Vagina (tissue), 2 donors: ENCODE measurements at regions not wholly inside any gene's neighbourhood (a gene's known extent, or its start where the extent isn't known, plus 50 kb on each side); places are given as distances from the start of the nearest gene placed in this dataset.
"Not testable (repeated sequence)": the region's sequence is repeated elsewhere in the genome, so short reads cannot be mapped to it uniquely, and the experiment has no call there.

Source experiments
- DNase-seq, 2 donors: peaks; one replicate each; pipeline ENCODE4 v3.0.0-alpha.2; 2017; ENCODE audit errors: extremely low spot score in 2 of 2
- H3K27ac ChIP-seq: fragments of 200-600 bp; sonication (generic); one replicate; pipeline ENCODE4 v1.5.1; 2019
- H3K27me3 ChIP-seq: fragments of 200-600 bp; sonication (generic); one replicate; pipeline ENCODE4 v1.5.1; 2019
- H3K36me3 ChIP-seq, 2 donors: fragments of 200-600 bp; sonication (generic); one replicate each; pipeline ENCODE4 v1.5.1; 2017 to 2019
- H3K4me1 ChIP-seq: fragments of 200-600 bp; sonication (generic); one replicate; pipeline ENCODE4 v1.5.1; 2019
- H3K4me3 ChIP-seq, 2 donors: fragments of 200-600 bp; sonication (generic); 1 replicate in 1 of 2; 2 replicates in 1 of 2; pipeline ENCODE4 v1.5.1; 2016 to 2019
- H3K9me3 ChIP-seq: fragments of 200-600 bp; sonication (generic); one replicate; pipeline ENCODE4 v1.5.1; 2019
- CTCF ChIP-seq, 3 experiments: fragments of 450-650 bp in 2 of 3; fragments of 200-600 bp in 1 of 3; sonication (generic) in 1 of 3; IDR thresholded peaks; one replicate each; pipeline ENCODE4 v1.5.1; 2017 to 2019; ENCODE audit warnings: antibody characterized with exemption in 3 of 3, mild to moderate bottlenecking in 2 of 3, moderate library complexity in 2 of 3
- POLR2A ChIP-seq, 2 donors: fragments of 450-650 bp; IDR thresholded peaks; one replicate each; pipeline ENCODE4 v1.6.1; 2017; ENCODE audit warnings: antibody characterized with exemption in 2 of 2, mild to moderate bottlenecking in 2 of 2, moderate library complexity in 2 of 2
- POLR2AphosphoS5 ChIP-seq, 2 donors: sonication (generic); formaldehyde crosslinking; IDR thresholded peaks; one replicate each; pipeline ENCODE4 v1.9.0; 2017; ENCODE audit warnings: antibody characterized with exemption in 2 of 2, mild to moderate bottlenecking in 2 of 2, low read depth in 1 of 2; ENCODE audit not compliant: insufficient read depth in 1 of 2
- intact Hi-C: fragments of 100-400 bp; cut with DNase I; formaldehyde crosslinking; loops from one replicate; pipeline ENCODE4 v1.15.1; 2023

- H3K36me3 ChIP-seq, result no peaks in the 10 kb centered on the region
- H3K4me3 ChIP-seq, result no peak overlapping the region
- H3K9me3 ChIP-seq, result no peaks in the 10 kb centered on the region
- H3K27ac ChIP-seq, result no peak overlapping the region
- no peak for TF ChIP-seq POLR2AphosphoS5 (IDR thresholded peaks at IDR 0.05; ENCODE audit: insufficient read depth in 1 of 2, low read depth in 1 of 2)
- no peaks in the 10 kb centered on the region for H3K27me3 ChIP-seq
- peaks cover 5% of the 10 kb centered on the region for H3K4me1 ChIP-seq
- intact Hi-C loops, result no loop called here
- DNase-seq, result no peak
These were observed 130.0 kb downstream of the RFPL4B start for GRCh38 chr6:112477125-112477524.

- Histone ChIP-seq H3K9me3 (no peaks in the 10 kb centered on the region), H3K36me3 (no peaks in the 10 kb centered on the region), H3K4me1 (peaks cover 5% of the 10 kb centered on the region), H3K27me3 (no peaks in the 10 kb centered on the region), H3K27ac (no peak overlapping the region), H3K4me3 (no peak overlapping the region)
- no peak for TF ChIP-seq CTCF (IDR thresholded peaks at IDR 0.05)
- TF ChIP-seq POLR2A (IDR thresholded peaks at IDR 0.05), result no peak
- TF ChIP-seq POLR2AphosphoS5 (IDR thresholded peaks at IDR 0.05; ENCODE audit: insufficient read depth in 1 of 2, low read depth in 1 of 2), result no peak
- no peak for DNase-seq
- intact Hi-C loops, result no loop called here
These were observed 130.9 kb downstream of the RFPL4B start for GRCh38 chr6:112478036-112478435.

DNA sequence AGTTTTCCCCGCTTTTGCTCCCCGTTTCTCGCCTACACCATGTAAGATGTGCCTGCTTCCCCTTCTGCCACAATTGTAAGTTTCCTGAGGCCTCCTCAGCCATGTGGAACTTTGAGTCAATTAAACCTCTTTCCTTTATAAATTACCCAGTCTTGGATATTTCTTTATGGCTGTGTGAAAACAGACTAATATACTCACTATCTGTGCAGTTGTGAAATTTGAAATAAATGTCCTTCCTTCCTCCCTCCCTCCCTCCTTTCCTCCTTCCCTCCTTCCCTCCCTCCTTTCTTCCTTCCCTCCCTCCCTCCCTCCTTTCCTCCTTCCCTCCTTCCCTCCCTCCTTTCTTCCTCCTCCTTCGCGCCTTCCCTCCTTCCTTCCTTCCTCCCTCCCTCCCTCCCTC is 132.8 kb downstream of the RFPL4B start:
- intact Hi-C loops, H3K36me3 ChIP-seq, H3K4me3 ChIP-seq, H3K4me1 ChIP-seq, H3K27ac ChIP-seq, DNase-seq, H3K9me3 ChIP-seq, H3K27me3 ChIP-seq: not testable (repeated sequence)

DNA sequence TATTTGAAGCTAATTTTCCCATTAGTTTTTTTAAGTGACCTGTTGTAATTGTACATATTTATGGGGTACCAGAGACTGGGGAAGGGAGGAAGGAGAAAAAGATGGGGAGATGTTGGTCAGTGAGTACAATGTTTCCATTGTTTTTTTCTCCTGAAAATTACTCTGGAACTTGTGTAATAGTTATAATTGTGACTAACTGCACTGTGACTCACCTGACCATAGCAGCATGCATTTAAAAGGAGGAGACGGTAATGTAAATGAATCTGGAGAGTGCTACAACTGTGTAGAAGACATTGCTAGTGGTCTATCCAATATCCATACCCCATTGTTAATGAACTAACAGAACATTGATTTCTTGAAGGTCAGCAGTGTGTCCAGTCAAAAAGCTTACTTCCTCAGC is 133.4 kb downstream of the RFPL4B start:
- no peak for TF ChIP-seq POLR2A (IDR thresholded peaks at IDR 0.05)
- no peak for TF ChIP-seq POLR2AphosphoS5 (IDR thresholded peaks at IDR 0.05; ENCODE audit: insufficient read depth in 1 of 2, low read depth in 1 of 2)
- no peak for TF ChIP-seq CTCF (IDR thresholded peaks at IDR 0.05)
- Histone ChIP-seq H3K36me3 (no peaks in the 10 kb centered on the region), H3K4me1 (peaks cover 5% of the 10 kb centered on the region), H3K27me3 (no peaks in the 10 kb centered on the region), H3K27ac (no peak overlapping the region), H3K9me3 (no peaks in the 10 kb centered on the region), H3K4me3 (no peak overlapping the region)
- DNase-seq, result no peak
- intact Hi-C loops, result no loop called here

DNA sequence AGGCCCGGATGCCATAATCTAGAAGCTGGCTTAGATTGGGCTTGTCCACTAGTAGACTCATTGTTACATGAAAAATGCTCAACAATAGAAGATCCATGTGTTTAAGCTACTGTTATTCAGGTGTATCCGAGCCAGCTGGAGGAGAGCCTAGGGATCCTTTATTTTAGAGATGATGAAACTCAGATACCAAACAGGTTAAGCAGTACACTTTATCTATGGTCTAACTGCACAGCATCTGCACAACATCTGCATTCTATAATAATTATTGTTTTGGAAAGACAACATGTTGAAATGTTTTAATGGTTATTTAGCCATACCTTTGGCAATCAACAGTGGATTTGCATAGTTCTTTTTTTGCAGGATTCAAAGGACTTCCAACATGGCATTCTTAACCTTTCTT is 134.1 kb downstream of the RFPL4B start:
- Histone ChIP-seq H3K4me3 (no peak overlapping the region), H3K27me3 (no peaks in the 10 kb centered on the region), H3K27ac (no peak overlapping the region), H3K9me3 (no peaks in the 10 kb centered on the region), H3K36me3 (no peaks in the 10 kb centered on the region), H3K4me1 (peaks cover 5% of the 10 kb centered on the region)
- TF ChIP-seq POLR2A (IDR thresholded peaks at IDR 0.05) (no peak), CTCF (IDR thresholded peaks at IDR 0.05) (no peak), POLR2AphosphoS5 (IDR thresholded peaks at IDR 0.05; ENCODE audit: insufficient read depth in 1 of 2, low read depth in 1 of 2) (no peak)
- intact Hi-C loops, result no loop called here
- no peak for DNase-seq

GRCh38 chr6:112482373-112482772 is 135.2 kb downstream of the RFPL4B start:
- DNase-seq, result no peak
- H3K9me3 ChIP-seq, result no peaks in the 10 kb centered on the region
- H3K27me3 ChIP-seq, result no peaks in the 10 kb centered on the region
- H3K36me3 ChIP-seq, result no peaks in the 10 kb centered on the region
- H3K4me1 ChIP-seq, result peaks cover 5% of the 10 kb centered on the region
- H3K4me3 ChIP-seq, result no peak overlapping the region
- intact Hi-C loops, result no loop called here
- no peak overlapping the region for H3K27ac ChIP-seq
- no peak for TF ChIP-seq CTCF (IDR thresholded peaks at IDR 0.05)
- no peak for TF ChIP-seq POLR2AphosphoS5 (IDR thresholded peaks at IDR 0.05; ENCODE audit: insufficient read depth in 1 of 2, low read depth in 1 of 2)
- TF ChIP-seq POLR2A (IDR thresholded peaks at IDR 0.05), result no peak
